GM19043 (cell line): ENCODE measurements at regions not wholly inside any gene's neighbourhood (a gene's known extent, or its start where the extent isn't known, plus 50 kb on each side); places are given as distances from the start of the nearest gene placed in this dataset.

Experiments
- ATAC-seq: cut with Tn5 transposase; IDR thresholded peaks from one replicate; pipeline ENCODE4 v1.9.1; 2021; ENCODE audit warnings: low read depth; ENCODE audit not compliant: unreplicated experiment

DNA sequence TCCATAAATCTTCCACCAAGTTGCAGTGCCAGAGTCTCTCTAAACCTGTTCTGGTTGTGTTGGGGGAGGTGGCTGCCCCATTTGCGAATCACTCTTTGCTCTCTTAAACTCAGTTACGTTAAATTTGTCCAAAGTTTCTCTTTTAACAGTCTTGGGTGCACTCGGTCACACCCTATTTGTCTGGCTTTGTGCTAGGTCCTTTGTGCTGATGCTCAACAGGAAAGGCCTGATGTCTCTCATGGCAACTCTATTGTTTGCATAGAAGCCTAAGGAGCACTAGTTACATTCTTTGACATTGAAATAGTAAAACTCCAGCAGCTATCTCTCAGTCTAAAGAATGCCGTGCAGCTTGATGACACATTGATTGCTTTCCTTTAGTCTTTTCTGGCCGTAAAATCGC, 105.1 kb downstream of the TRMT11 start:
- ATAC-seq: no peak

DNA sequence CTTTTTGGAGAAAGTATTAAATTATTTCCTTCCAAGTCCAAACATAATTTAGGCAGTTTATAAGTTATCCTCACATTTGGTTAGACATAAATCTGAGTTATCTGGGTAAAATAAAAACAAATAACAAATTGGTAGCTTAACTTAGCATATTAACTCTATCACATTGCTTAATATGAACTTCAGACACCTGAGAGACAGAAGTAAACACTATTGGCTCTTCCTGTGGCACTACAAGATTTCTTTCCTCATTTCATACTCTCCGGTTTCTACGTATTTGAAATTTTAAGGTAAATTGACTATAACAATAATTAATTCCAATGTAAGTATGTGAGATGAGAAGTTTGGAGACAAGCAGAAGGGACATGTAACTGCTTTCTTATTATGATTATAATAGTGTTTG, 106.8 kb downstream of the TRMT11 start:
- ATAC-seq: no peak

DNA sequence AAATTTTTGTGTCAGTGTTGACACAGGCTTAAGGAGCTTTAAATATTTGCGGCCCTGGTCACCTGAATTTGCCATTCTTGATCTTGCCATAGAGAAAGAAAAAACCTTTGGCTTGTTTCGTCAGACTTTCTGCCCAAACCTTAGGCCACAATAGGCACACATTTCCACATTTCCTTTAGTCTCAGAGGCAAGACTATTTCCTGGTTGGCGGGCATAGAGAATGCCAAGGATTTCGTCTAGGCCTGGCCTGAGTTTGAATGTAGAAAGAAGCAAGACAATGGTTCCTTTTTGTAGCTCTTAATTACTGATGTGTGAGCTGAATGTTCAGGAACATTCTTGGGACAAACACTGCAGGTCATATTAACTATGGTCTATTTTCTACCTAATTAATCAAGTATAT, 108.1 kb downstream of the TRMT11 start:
- ATAC-seq: no peak

DNA sequence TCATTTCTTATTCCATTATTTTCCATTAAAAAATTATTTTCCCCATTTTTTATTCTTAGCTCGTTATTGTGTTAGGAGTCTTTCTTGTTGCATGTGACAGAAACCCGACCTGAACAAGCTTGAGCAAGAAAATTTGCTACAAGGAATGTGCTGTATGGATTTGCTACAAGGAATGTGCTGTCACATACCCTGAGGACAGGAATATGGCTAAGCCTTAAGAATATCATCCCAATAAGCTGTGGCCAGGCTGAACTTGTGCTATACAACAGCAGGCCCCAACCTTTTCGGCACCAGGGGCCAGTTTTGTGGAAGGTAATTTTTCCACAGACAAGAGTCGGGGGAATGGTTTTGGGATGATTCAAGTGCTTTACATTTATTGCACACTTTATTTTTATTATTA, 114.0 kb downstream of the TRMT11 start:
- no peak for ATAC-seq

DNA sequence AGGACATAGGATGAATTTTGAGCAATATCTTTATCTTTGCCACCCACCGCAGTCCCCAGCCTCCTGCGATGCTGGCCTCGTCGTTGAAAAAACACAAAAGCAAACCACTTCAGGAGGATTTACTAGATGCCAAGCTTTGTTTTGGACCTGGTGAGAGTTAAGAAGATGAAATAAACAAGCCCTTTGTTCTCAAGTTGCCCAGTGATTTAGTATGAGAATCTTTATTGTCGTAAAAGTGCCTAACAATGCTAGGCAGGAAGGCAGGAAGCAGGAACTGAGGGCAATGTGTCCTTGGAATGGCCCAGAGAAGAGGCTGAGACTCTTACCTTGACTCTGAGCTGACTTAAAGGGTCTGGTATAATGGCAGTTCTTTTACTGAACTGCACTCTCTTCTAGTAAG, 116.0 kb downstream of the TRMT11 start:
- no peak for ATAC-seq

DNA sequence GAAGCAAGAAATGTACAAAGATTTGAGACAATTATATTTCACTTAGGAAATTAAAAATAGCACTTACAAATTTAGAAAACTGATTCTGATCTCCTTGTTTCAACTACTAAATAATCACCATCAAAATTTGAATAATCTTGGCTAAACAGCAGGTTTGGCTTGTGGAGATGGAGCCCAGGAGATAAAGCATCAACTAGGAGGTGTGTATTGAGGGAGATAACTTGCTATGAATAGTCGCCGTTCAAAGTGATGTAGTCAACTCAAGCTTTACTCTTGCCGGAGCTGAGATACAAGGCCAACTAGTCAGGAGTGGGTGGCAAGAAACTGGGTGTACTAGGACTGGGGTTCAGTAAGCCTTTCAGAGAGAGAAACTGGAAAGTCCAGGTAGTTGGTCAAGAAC, 117.7 kb downstream of the TRMT11 start:
- ATAC-seq: no peak

DNA sequence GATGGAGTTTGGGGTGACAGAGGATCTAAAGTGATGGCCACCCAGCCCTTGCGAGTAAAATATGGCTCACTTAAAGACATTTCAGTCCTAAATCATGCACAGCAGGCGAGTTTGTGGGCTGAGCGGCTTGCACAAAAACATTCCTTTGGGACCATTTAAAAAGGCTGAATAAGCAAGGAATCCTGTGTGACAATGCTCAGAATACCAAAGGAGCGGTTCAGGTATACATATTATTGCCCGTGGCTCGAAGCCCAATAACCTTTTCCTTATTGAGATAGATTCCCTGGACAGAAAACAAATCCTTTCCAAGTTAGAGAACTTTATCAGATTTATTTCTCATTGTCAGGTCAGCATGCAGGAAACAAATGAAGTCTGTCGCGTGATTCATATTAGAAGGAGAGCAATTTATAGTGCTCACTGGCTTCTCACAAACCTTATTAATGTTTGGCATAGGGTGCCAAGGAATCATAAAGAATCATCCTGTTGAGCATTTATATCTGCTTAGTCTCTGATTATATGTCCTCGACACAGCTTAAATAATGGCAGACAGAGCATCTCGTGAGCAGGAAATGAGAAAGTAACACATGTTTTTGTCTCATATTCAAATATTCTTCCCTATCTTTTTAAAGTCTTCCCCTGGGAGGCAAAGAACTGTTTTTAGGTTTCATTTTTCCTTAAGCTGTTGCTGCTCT, 121.3 kb downstream of the TRMT11 start:
- ATAC-seq: no peak

DNA sequence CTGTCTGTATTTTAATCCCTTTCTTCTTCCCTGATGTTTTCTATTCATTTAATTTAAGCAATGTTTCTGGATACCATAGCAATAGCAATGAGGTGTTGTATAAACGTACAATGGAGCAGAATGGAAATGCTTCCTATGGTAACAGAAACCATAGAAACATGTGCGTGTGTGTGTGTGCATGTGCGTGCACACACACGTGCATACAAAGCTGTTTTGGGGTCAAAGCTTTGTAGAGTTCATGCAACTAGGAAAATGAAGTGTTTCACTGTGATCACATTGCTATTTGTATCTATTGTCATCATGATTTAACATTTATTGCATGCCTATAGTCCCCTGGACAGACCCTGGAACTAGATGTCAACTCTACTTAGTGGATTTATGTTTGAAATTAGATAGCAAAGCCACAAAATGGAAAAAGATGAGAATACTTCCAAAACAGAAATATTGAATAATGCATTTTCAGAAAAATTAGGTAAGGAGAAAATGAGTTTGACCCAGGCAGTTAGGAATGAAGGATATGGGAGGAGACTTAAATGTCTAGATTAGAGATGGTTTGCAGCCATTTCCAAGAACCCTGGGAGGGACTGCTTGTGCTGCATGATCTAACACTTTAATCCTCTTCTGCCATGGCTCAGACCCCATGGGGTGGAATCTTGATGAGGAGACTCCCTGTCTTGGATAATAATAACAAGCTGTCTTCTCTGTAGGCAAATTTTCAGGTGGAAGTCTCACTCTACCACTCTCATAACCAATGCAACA, 124.4 kb downstream of the TRMT11 start:
- no peak for ATAC-seq

DNA sequence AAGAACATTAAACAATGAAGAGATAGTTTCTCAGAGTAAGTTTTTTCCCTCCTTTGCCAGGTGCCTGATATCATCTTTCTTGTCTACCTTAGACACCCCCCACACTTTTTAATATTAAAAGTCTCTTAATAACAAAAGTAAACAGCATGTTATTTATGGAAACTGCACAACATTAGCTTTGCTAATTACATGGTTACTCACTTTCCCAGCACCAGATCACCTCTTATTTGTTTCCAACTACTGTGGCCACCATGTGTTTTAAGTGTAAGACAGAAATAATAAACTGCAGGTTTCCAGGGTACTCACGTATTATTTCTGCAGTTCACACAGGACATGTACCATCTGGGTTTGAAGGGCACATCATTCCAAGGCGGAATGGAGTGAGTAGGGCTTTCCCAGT, 125.0 kb downstream of the TRMT11 start:
- no peak for ATAC-seq

DNA sequence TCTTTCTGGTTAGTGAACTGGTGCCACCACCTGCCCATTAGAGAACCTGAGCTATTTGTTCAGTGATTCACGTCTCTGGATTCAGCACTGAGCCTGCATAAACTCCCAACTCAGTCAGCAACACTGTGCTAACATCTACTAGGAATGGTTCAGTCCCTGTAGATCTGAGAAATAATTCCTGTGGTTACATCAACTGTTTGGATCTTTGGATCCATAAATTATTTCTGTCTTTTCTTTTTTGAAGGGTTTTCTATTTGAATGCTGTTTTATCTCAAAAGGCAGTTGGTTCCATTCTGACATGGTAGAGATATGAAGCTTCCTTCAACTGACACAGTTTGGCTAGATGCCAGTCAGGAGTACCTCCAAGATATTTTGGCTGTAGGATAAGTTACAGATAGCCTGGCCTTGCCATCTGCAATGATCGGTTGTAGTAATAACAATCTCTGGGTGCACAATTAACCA, 125.9 kb downstream of the TRMT11 start:
- ATAC-seq: no peak

DNA sequence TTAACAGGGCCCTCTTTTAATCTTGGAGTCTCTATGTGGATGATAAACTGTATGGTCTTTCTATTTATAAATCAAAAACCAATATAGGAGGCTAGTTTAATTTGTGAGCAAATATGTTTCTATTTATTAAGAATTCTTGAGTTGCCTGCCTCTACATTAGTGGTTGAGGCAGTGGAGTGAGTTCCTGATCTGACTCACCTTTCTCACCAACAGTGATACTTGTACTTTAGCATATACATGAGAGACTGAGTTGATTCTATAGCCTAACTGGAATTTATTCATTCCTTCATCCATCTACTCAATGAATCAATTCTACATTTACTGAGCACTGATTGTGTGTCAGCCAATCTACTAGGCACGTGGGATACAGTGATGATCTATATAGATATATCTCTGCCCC, 126.9 kb downstream of the TRMT11 start:
- ATAC-seq: no peak

DNA sequence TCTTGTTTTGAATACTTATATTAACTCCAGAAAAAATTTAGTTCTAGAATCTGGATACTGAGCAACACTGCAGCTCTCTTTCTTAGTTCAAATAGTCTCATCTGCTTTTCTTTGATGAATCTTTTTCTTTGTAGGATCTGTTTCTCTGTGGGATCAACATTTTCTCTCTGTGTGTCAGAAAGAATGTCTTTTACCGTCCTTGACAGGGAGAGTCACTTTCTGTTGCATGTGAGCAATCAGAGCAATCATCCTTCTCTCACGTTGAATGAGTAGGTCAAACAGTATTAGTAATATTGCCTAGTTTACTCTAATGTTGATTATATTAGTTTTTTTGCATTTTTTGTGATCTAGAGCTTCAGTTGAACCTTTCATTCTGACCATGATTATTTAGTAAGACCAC, 130.9 kb downstream of the TRMT11 start:
- no peak for ATAC-seq

DNA sequence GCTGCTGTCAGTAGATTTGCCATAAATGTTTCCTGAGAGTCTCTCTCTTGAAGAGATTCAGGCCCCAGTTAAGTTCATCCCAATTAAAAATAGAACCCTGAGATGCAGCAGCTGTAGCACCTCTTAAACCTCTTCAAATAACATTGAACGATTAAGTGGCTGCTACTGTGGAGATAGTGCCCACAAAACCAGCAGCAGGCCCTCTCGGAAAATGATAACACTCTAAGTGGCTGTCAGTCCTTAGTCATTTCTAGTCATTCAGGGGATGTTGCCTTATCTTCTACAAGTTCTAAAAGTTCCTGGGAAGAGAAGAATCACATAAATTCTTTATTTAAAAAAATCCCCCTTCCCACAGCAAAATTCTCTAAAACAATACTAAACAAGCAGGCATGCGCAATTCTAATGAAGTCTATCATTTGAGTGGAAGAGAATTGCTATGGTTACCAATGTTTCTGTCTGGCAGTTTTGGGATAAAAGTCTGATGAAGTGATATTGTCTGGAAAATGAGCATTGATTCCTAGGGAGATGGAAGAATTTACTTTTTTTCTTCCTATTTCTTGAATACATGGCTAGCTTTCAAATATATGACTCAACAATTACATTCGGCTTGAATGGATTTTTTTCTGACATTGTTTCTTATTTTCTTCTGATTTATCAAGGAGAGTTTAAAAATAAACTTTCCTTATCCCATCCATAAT, 131.9 kb downstream of the TRMT11 start:
- no peak for ATAC-seq

DNA sequence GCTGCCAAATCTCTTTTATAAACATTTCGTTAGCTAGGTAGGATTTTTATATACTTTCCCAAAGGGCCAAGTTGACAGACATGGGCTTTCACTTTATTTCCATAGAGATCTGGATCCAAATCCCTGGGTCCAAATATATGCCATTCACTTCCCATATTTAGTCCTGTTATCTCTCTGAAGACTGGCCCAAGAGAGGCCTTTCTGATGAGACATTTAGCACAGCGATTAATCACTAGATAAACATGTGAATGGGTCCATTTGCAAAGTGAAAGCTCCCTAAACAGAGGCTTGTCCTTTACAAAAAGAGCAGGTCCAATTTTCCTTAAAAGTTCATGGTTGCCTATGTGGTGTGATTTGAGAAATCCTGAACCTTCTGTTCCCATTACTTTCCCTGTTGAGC, 132.6 kb downstream of the TRMT11 start:
- no peak for ATAC-seq

DNA sequence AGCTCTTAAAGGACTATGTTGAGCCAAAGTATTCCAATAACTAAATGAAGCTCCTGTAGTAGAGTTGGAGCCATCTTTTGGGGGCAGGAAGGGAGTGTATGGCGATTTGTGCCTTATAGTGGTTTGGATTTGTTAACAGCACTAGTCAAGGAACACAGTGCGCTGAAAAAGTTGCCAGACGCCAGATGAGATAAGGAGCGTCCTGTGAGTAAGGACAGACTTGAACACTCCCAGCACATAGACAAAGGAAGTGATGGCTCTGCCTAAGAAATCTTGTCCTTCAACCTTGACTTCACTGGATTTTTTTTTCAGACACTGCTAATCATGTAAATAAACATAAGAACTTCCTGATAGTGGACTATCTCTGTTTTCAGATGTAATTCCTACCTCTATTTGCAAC, 136.9 kb downstream of the TRMT11 start:
- no peak for ATAC-seq

DNA sequence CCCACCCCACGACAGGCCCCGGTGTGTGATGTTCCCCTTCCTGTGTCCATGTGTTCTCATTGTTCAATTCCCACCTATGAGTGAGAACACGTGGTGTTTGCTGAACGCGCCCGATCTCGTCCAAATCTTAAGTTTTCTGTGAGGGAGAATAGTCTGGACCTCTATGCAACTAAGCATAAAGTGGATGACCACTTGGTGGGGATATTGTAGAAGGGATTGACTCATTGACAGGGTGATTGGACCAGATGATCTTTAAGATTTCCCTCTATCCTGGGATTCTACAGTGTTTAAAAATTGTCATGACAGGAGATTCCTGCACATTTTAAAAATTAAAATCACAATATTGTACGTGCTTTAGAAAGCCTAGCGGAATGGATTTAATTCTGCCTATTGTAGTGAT, 141.3 kb downstream of the TRMT11 start:
- ATAC-seq: no peak

DNA sequence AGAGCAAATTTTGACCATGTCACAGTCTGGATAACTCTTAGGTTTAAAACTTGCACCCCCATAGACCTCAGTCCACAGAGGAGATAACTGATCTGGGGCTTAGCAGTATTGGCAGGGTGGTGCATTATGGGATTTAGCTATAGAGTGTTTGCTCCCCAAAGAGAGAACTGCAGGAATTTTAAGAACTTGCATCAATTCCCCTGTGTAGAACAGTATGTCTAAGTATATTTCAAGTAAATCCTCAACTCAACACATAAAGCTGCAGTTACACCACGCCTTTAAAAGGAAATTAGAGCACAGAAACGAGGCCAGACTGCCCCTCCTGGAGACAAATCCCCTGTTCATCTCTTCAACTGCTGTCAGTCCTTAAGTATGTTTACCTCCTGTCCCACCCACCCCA, 144.9 kb downstream of the TRMT11 start:
- ATAC-seq: no peak

DNA sequence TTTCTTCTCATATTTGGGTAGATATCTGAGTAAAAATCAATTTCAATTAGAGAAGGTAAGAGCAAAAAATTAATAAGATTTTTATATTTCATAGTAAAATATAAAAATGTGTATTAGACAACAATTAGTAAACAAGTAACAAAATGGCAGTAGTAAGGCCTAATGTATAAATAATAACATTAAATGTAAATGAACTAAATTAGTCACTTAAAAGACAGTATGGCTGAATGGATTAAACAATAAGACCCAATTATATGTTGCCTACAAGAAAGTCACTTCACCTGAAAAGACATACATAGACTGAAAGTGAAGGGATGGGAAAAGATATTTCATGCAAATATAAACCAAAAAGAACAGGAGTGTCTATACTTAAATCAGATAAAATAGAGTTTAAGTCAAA, 147.6 kb downstream of the TRMT11 start:
- ATAC-seq: no peak

DNA sequence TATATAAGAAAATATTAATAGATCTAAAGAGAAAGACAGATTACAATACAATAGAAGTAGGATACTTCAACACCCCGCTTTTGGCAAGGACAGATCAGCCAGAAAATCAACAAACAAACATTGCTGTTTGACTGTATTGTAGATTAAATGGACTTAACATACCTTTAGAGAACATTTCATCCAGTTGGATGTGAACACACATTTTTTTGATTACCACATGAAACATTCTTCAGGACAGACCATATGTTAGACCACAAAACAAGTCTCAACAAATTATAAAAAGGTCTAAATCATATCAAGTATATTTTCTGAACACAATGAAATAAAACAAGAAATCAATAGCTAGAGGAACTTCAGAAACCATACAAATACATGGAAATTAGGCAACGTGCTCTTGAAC, 148.2 kb downstream of the TRMT11 start:
- ATAC-seq: no peak

DNA sequence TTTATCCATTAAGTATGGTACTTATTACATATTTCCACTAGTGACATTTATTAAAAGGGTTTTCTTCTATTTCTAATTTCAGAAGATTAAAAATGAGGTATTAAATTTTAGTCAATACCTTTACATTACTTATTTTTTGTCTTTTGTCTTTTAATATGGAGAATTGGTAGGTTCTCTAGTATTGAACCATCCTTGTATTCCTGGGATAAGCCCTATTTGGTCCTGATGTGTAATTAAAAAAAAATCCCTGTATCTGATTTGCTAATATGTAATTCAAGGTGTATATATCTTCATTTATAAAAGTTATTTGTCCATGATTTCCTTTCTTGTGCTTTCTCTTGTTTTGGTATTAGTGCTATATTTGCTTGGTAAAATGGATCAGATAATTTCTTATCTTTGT, 153.7 kb downstream of the TRMT11 start:
- ATAC-seq: no peak

DNA sequence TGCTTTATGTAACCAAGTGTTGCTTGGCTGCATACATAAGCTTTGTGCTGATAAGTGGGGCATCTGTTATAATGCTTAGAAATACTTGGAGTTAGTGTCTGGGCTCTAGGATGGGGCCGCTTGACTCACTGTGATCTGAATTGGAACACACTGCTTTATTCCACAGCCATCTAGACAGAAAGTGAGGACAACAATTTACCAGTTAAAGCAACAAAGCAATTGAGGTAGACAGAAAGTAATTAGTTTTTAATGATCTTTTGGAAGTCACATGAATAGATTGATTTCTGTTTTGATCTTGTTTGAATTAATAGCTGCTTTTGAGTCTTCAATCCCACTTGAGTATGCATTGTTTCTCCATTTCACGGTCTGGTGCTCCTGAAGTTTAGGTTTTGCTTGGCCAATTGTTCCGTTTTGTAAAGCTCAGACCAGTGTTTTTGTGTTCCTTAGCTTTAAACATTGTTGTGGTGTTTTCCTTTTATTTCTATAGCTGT, 157.5 kb downstream of the TRMT11 start:
- no peak for ATAC-seq

DNA sequence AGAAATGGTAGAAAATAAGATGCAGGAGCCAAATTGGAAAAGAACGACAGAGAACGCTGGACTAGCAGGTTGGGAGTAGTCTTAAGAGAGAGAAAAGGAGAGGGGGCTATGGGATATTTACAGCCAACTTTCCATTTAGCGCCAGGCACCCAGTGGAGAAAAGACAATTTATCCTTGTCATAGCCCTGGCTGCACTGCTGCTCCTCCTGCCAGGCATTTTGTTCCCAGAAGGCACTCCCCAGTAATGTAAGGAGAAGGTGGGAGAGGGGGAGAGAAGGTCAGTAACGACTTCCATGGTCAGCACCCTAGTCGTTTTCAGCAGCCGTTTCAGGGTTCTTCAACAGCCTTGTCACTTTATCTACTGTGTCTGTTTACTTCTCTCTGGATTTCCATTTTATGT, 159.0 kb downstream of the TRMT11 start:
- no peak for ATAC-seq
